GM13977 (cell line): ENCODE measurements at regions not wholly inside any gene's neighbourhood (a gene's known extent, or its start where the extent isn't known, plus 50 kb on each side); places are given as distances from the start of the nearest gene placed in this dataset.

Experiments used
- DNase-seq: peaks from one replicate; pipeline ENCODE4 v3.0.0; 2012; ENCODE audit warnings: low spot score
- in situ Hi-C: fragments of 300-500 bp; cut with MboI; formaldehyde crosslinking; loops from one replicate; pipeline ENCODE4 v1.12.0; 2022; ENCODE audit warnings: low sequenced_read_pairs, low pct_unique_long_range_greater_than_20kb, mixed read lengths, inconsistent platforms; ENCODE audit not compliant: unreplicated experiment
- TF ChIP-seq, protein P1 (sequence below): IDR thresholded peaks from 2 replicates; pipeline ENCODE4 v1.5.1; 2012; ENCODE audit warnings: mild to moderate bottlenecking, control low read depth; ENCODE audit not compliant: insufficient read depth; ENCODE audit errors: extremely low read depth, missing control alignments

DNA sequence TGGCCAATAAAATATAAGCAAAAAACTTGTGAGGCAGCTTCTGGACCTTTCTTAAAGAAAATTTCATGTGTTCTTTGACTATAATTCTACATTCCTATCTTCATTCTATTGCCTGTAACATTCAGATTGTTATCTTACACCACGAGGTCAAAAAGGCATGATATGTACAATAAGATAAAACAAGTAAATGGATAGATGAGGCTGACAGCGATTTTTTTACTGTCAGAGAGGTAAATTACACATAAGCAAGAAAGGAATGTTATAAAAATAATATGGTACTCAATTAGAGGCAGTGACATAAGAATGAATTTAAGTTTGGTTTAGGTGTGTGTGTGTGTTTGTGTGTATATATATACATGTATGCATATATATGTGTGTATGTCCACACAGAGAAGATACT is 660.0 kb downstream of the C12orf50 start:
- in situ Hi-C loops, result no loop called here
- no peak for DNase-seq
- TF ChIP-seq, protein P1, sequence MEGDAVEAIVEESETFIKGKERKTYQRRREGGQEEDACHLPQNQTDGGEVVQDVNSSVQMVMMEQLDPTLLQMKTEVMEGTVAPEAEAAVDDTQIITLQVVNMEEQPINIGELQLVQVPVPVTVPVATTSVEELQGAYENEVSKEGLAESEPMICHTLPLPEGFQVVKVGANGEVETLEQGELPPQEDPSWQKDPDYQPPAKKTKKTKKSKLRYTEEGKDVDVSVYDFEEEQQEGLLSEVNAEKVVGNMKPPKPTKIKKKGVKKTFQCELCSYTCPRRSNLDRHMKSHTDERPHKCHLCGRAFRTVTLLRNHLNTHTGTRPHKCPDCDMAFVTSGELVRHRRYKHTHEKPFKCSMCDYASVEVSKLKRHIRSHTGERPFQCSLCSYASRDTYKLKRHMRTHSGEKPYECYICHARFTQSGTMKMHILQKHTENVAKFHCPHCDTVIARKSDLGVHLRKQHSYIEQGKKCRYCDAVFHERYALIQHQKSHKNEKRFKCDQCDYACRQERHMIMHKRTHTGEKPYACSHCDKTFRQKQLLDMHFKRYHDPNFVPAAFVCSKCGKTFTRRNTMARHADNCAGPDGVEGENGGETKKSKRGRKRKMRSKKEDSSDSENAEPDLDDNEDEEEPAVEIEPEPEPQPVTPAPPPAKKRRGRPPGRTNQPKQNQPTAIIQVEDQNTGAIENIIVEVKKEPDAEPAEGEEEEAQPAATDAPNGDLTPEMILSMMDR, result no peak

DNA sequence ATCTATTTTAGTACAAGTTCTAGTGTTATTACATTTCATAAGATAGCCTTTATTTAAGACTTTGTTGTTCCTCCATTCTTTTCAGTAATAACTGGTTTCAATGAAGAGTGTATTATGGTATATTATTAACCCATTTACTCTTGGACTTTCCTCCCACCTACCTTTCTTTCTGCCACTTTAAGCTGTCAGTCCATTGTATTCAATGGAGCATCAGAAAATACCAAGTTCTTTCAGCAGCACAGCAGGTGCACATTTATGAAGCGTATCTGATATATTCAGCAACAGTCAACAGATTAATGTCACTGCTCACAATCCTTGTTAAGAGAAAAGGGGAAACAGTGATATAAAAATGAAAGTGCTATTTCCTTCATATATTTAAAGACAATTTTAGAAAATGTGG is 660.9 kb downstream of the C12orf50 start:
- TF ChIP-seq, protein P1, result no peak
- in situ Hi-C loops, result no loop called here
- DNase-seq, result no peak

DNA sequence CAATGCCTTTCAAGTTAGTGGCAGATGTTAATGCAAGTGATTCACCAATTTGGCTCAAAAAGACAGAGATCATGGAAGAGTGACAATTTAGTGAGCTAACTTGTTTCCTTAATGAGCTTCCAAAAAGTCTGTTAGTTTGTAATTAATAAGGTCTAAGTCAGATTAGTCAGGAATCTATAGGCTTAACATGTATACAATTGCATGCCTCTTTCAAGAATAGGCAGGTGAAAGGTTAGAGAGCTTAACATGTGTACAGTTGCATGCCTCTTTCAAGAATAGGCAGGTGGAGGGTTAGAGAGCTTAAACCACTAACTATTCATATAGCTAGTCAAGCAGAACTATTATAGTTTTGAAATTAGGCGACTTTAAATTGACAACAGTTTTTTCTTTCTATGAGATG is 663.8 kb downstream of the C12orf50 start:
- in situ Hi-C loops, result no loop called here
- TF ChIP-seq, protein P1, result no peak
- no peak for DNase-seq

DNA sequence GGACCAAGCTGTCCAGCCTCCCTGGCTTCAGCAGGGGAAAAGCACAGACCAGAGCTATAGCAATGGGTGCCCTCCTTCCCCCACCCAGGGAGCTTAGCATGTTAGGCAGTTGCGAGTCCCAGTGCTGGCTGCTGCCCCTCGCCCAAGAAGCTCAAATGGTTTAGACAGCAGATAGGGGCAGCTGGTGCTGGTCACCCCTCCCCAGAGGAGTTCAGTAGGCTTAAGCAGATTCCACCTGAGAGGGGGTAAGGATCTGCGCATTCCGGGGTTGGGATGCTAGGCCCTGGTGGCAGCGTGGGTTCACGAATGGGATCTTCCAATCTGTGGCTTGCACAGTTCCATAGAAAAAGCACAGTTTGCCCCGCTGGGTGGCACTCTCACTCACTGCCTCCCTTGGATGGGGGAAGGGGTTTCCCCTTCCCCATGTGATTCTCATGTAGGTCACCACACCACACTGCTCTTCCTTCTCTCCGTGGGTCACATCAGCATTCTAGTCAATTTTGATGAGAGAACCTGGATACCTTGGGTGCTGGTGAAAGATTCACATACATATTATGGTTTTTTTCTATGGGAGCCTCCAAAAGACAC is 665.6 kb downstream of the C12orf50 start:
- in situ Hi-C loops, result no loop called here
- TF ChIP-seq, protein P1, result no peak
- DNase-seq, result no peak

DNA sequence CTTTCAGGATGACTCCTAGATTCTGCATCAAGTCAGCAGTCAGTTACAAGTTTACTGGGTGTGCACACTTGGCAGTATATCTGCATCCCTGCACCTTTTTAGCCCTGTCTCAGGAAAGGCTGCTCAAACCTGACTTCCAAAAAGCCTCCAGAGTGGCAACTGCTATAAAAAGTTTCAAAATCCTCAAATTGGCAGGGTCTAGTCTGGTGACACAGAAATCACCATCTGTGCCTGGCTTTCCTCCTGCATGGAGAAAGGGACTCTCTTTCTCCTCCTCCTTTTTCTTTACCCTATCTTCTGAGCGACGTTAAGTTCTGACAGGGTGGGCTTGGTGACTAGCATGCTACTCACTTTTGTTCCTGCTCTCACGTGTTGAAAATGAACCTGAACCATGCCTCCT is 679.5 kb downstream of the C12orf50 start:
- DNase-seq, result no peak
- in situ Hi-C loops, result no loop called here
- TF ChIP-seq, protein P1, result no peak

DNA sequence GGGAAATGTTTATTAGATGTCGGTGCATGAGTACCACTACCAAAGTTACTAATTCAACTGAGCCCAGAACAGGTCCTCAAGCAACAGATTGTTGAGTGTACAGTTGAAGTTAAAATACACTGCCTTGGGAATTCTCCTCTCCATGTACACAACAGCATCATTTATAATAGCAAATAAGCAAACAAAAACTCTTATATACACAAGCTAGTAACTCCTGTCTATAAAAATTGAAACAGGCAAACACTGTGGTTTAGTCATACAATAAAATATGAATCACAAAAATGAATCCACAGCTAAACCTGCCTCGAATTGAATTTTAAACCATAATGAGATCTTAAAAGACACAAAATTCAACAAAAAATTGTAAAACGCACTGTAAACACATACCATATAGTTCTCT is 681.1 kb downstream of the C12orf50 start:
- TF ChIP-seq, protein P1, result no peak
- in situ Hi-C loops, result no loop called here
- no peak for DNase-seq

DNA sequence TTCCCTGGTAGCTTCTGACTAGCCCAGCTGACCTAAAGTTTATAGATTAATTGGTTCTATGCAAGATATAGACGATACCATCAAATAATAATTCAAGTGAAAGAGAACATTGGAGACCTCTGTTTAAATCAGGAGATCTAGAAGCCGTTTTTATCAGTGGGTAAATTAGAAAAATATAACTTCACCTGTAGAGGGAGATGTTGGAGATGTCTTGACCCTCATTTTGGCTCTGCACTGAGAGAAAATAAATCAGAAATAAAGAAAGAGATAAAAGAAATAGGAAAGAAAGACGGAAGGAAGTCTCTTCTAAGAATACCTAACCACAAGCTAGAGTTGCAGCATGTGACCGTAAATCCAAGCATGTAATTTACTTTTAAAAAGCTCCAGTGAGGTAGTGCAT is 684.5 kb downstream of the C12orf50 start:
- no peak for DNase-seq
- in situ Hi-C loops, result no loop called here
- TF ChIP-seq, protein P1, result no peak
